ENCODE measurements at regions not wholly inside any gene's neighbourhood (a gene's known extent, or its start where the extent isn't known, plus 50 kb on each side); places are given as distances from the start of the nearest gene placed in this dataset.

GRCh38 chr1:230495891-230496385 lies 69.8 kb upstream of the PGBD5 start:
- DNase-seq (ENCODE audit: low read depth in 1 of 2, low spot score in 1 of 2): peak; percentile 22 to 29
- Histone ChIP-seq H3K27ac (no peak overlapping the region), H3K4me3 (0 out of 3 replicates have a peak overlapping the region, but pooled peaks have one; percentile 16), H3K4me2 (peak overlapping the region; percentile 55), H3K9me3 (peaks cover 3% of the 10 kb centered on the region; the same call in 1 of the 3 replicates), H3K4me1 (no peaks in the 10 kb centered on the region)
- CTCF ChIA-PET: no interaction called here
- POLR2A ChIA-PET: no interaction called here
- ATAC-seq: no peak
- no peak for TF ChIP-seq JUNB (IDR thresholded peaks at IDR 0.05)
- TF ChIP-seq RARB (CRISPR knock-in tag; IDR thresholded peaks at IDR 0.05): no peak
- FAIRE-seq: no peak
- 16% methylated on average over 11 of the region's 11 CpGs for WGBS (ENCODE audit: missing lambda C conversion rate)

GRCh38 chr1:230495076-230495475 lies 68.9 kb upstream of the PGBD5 start:
- 50% methylated on average over 4 of the region's 4 CpGs for WGBS (ENCODE audit: missing lambda C conversion rate)
- no peak for ATAC-seq
- H3K4me1 ChIP-seq: no peaks in the 10 kb centered on the region
- H3K4me2 ChIP-seq: no peak overlapping the region
- no peak overlapping the region for H3K4me3 ChIP-seq
- TF ChIP-seq NPAS2 (CRISPR knock-in tag; IDR thresholded peaks at IDR 0.05; ENCODE audit: borderline replicate concordance) (no peak), EP300 (IDR thresholded peaks at IDR 0.05) (no peak), MYC (IDR thresholded peaks at IDR 0.05; ENCODE audit: borderline replicate concordance, low read length) (no peak), RCOR1 (IDR thresholded peaks at IDR 0.05; ENCODE audit: low read depth, low read length) (no peak), HOXA7 (CRISPR knock-in tag; IDR thresholded peaks at IDR 0.05) (no peak), JUNB (IDR thresholded peaks at IDR 0.05) (no peak), EHMT2 (IDR thresholded peaks at IDR 0.05; ENCODE audit: low read depth) (no peak), CHD2 (IDR thresholded peaks at IDR 0.05; ENCODE audit: low read length, partially characterized antibody) (no peak), RARB (CRISPR knock-in tag; IDR thresholded peaks at IDR 0.05) (no peak), EHF (CRISPR knock-in tag; IDR thresholded peaks at IDR 0.05) (no peak), ESRRA (IDR thresholded peaks at IDR 0.05; ENCODE audit: borderline replicate concordance, low read length) (no peak), NFE2L2 (conservative IDR thresholded peaks at IDR 0.05; ENCODE audit: low read length) (no peak), RNF2 (IDR thresholded peaks at IDR 0.05; ENCODE audit: borderline replicate concordance, low read depth) (no peak), ZFP36 (IDR thresholded peaks at IDR 0.05; ENCODE audit: borderline replicate concordance, partially characterized antibody) (no peak), BHLHE40 (IDR thresholded peaks at IDR 0.05; ENCODE audit: low read depth, low read length) (no peak)
- ChIA-PET CTCF (no interaction called here), POLR2A (no interaction called here)
- DNase-seq (ENCODE audit: low read depth in 1 of 2, low spot score in 1 of 2): no peak
- no peak for FAIRE-seq
- peaks cover 3% of the 10 kb centered on the region; the same call in 1 of the 3 replicates for H3K9me3 ChIP-seq
- no peak overlapping the region for H3K27ac ChIP-seq

GRCh38 chr1:230494514-230494913 lies 68.4 kb upstream of the PGBD5 start:
- ATAC-seq (no peak), DNase-seq (ENCODE audit: low read depth in 1 of 2, low spot score in 1 of 2) (no peak), FAIRE-seq (no peak)
- TF ChIP-seq HOXA7 (CRISPR knock-in tag; IDR thresholded peaks at IDR 0.05) (no peak), SREBF2 (IDR thresholded peaks at IDR 0.05) (no peak), KDM1A (IDR thresholded peaks at IDR 0.05; ENCODE audit: low read depth) (no peak)
- Histone ChIP-seq H3K4me2 (no peak overlapping the region), H3K27ac (no peak overlapping the region), H3K9me3 (peaks cover 3% of the 10 kb centered on the region; the same call in 1 of the 3 replicates), H3K4me1 (no peaks in the 10 kb centered on the region), H3K4me3 (no peak overlapping the region)
- ChIA-PET POLR2A (no interaction called here), CTCF (no interaction called here)
- 44% methylated on average over 1 of the region's 1 CpG for WGBS (ENCODE audit: missing lambda C conversion rate)

DNA sequence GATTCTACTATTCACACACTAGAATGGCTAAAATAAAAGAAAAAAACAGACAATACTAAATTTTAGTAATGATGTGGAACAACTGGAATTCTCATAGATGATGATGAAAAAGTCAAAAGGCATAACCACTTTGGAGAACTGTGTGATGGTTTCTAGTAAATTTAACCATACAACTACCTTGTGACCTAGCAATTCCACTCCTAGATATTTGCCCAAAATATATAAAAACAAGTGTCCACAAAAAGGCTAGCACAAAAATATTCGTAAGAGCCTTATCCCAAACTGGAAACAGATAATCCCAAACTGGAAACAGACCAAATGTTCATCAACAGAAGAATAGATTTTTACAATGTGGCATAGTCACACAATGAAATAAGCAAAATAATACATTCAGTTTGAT lies 67.9 kb upstream of the PGBD5 start:
- CTCF ChIA-PET: no interaction called here
- 0% methylated on average over 1 of the region's 1 CpG for WGBS (ENCODE audit: missing lambda C conversion rate)
- ATAC-seq (no peak), FAIRE-seq (no peak), DNase-seq (ENCODE audit: low read depth in 1 of 2, low spot score in 1 of 2) (no peak)
- POLR2A ChIA-PET: no interaction called here
- Histone ChIP-seq H3K27ac (no peak overlapping the region), H3K4me1 (no peaks in the 10 kb centered on the region), H3K4me3 (no peak overlapping the region), H3K4me2 (no peak overlapping the region), H3K9me3 (peaks cover 3% of the 10 kb centered on the region; the same call in 1 of the 3 replicates)
- TF ChIP-seq E2F6 (IDR thresholded peaks at IDR 0.05; ENCODE audit: borderline replicate concordance, low read depth) (no peak), RCOR1 (IDR thresholded peaks at IDR 0.05; ENCODE audit: low read depth, low read length) (no peak), KDM1A (IDR thresholded peaks at IDR 0.05; ENCODE audit: low read depth) (no peak), FOSL2 (IDR thresholded peaks at IDR 0.05) (no peak), FOSL2 (CRISPR knock-in tag; IDR thresholded peaks at IDR 0.05) (no peak), HMGXB4 (CRISPR knock-in tag; IDR thresholded peaks at IDR 0.05; ENCODE audit: borderline replicate concordance) (no peak), ZFP36 (IDR thresholded peaks at IDR 0.05; ENCODE audit: borderline replicate concordance, partially characterized antibody) (no peak), POLR2AphosphoS2 (conservative IDR thresholded peaks at IDR 0.05; ENCODE audit: low read length) (no peak), ELK1 (IDR thresholded peaks at IDR 0.05; ENCODE audit: low read depth, low read length) (no peak), CBX8 (IDR thresholded peaks at IDR 0.05) (no peak), TP53 (CRISPR knock-in tag; IDR thresholded peaks at IDR 0.05) (no peak), RAD21 (conservative IDR thresholded peaks at IDR 0.05 in 1 of 2, IDR thresholded peaks at IDR 0.05 in 1 of 2) (no peak), RFX5 (IDR thresholded peaks at IDR 0.05) (no peak)
